ENCODE measurements at regions not wholly inside any gene's neighbourhood (a gene's known extent, or its start where the extent isn't known, plus 50 kb on each side); places are given as distances from the start of the nearest gene placed in this dataset.

DNA sequence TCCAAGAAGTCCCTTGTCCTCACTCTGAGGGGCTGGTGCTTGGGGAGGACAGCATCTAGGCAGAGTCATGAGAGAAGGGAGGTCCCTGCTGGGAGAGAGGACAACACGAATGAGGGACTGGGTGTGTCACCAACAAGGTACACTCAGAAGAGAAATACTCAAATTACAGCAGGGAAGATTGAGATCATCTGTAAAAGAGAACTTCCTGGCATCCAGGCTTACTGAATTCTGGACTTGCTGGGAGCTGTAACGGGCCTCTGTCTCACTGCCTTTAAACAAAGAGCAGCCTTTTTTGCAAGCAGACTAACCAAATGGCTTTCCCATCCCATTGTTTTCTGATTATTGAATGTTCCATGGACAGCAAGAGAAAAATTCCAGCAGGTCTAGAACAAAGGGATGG is 195.7 kb upstream of the RAB4A start:
- no peak overlapping the region for H3K4me3 ChIP-seq (ENCODE audit: low read depth, low read length)
- no peak for TF ChIP-seq CTCF (IDR thresholded peaks at IDR 0.05; ENCODE audit: insufficient read depth, low read depth, low read length)
- no peak for DNase-seq (ENCODE audit: low read depth)

DNA sequence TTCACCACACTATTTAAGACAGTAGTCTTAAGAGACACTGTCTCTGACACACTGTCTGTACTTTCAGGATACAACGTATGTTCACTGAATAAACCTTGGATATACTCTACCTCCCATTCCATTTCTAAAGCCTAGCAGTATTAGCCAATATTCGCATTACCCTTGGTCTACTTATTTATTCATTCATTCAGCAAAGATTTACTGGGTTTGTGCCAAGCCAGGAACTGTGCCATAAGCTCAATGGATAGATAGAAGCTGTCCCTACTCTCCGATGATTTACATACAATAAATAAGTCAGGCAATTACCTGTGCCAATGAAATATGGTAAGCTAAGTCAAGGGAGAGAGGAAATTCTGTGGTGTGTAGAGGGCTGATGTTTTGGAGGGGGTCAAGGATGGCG is 195.2 kb upstream of the RAB4A start:
- H3K4me3 ChIP-seq (ENCODE audit: low read depth, low read length): no peak overlapping the region
- TF ChIP-seq CTCF (IDR thresholded peaks at IDR 0.05; ENCODE audit: insufficient read depth, low read depth, low read length): no peak
- no peak for DNase-seq (ENCODE audit: low read depth)

GRCh38 chr1:229076195-229076594 is 194.7 kb upstream of the RAB4A start:
- no peak for TF ChIP-seq CTCF (IDR thresholded peaks at IDR 0.05; ENCODE audit: insufficient read depth, low read depth, low read length)
- H3K4me3 ChIP-seq (ENCODE audit: low read depth, low read length): no peak overlapping the region

GRCh38 chr1:229079016-229079595 is 191.8 kb upstream of the RAB4A start:
- TF ChIP-seq CTCF (IDR thresholded peaks at IDR 0.05; ENCODE audit: insufficient read depth, low read depth, low read length): no peak
- no peak overlapping the region for H3K4me3 ChIP-seq (ENCODE audit: low read depth, low read length)
- DNase-seq (ENCODE audit: low read depth): no peak

More at GRCh38 chr1:229076195-229076594, 194.7 kb upstream of the RAB4A start:
- no peak for DNase-seq (ENCODE audit: low read depth)

DNA sequence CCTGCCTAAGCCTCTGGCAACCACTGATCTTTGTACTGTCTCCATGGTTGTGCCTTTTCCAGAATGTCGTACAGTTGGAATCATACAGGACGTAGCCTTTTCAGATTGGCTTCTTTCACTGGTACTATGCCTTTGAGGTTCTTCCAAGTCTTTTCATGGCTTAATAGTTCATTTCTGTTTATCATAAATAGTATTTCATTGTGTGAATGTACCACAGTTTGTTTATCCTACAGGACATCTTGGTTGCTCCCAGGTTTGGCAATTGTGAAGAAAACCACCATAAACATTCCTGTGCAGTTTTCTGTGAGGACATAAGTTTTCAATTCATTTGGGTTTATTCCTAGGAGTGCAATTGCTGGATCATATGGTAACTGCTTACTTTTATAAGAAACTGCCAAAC is 190.6 kb upstream of the RAB4A start:
- no peak for TF ChIP-seq CTCF (IDR thresholded peaks at IDR 0.05; ENCODE audit: insufficient read depth, low read depth, low read length)
- H3K4me3 ChIP-seq (ENCODE audit: low read depth, low read length): no peak overlapping the region
- no peak for DNase-seq (ENCODE audit: low read depth)

GRCh38 chr1:229085291-229085690 is 185.6 kb upstream of the RAB4A start:
- no peak for DNase-seq (ENCODE audit: low read depth)
- no peak overlapping the region for H3K4me3 ChIP-seq (ENCODE audit: low read depth, low read length)
- TF ChIP-seq CTCF (IDR thresholded peaks at IDR 0.05; ENCODE audit: insufficient read depth, low read depth, low read length): no peak

DNA sequence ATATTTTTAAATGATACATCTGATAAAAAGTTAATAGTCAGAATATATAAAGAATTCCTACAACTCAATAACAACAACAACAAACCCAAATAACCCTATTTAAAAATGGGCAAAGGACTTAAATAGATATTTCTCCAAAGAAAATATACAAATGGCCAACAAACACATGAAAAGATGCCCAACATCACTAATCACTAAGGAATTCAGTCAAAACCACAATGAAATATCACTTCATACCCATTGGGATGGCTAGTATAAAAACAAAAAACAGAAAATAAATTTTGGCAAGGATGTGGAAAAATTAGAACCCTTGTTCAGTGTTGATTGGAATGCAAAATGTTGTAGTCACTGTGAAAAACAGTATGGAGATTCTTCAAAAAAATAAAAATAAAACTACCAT is 184.8 kb upstream of the RAB4A start:
- no peak for TF ChIP-seq CTCF (IDR thresholded peaks at IDR 0.05; ENCODE audit: insufficient read depth, low read depth, low read length)
- H3K4me3 ChIP-seq (ENCODE audit: low read depth, low read length): no peak overlapping the region
- no peak for DNase-seq (ENCODE audit: low read depth)
